DMS53 treated with DMSO at 0.1 percent for 48 hours (cell line): ENCODE measurements at regions not wholly inside any gene's neighbourhood (a gene's known extent, or its start where the extent isn't known, plus 50 kb on each side); places are given as distances from the start of the nearest gene placed in this dataset.

Experiments
- DNase-seq: peaks from one replicate; lab custom pipeline; 2025; ENCODE audit not compliant: unreplicated experiment; lab: John Stamatoyannopoulos, UW

GRCh38 chr14:97287956-97288355 is 490.8 kb downstream of the VRK1 start:
- DNase-seq = no peak

GRCh38 chr14:97290065-97290464 is 492.9 kb downstream of the VRK1 start:
- DNase-seq = no peak

- no peak for DNase-seq
These were observed 493.8 kb downstream of the VRK1 start for GRCh38 chr14:97290977-97291376.

- DNase-seq = no peak
These were observed 496.5 kb downstream of the VRK1 start for GRCh38 chr14:97293659-97294058.

- no peak for DNase-seq
These were observed 498.0 kb downstream of the VRK1 start for GRCh38 chr14:97295108-97295710.

- DNase-seq = no peak
These were observed 499.0 kb downstream of the VRK1 start for GRCh38 chr14:97296176-97296575.

GRCh38 chr14:97297100-97297499 is 499.9 kb downstream of the VRK1 start:
- no peak for DNase-seq

- DNase-seq = no peak
These were observed 501.1 kb downstream of the VRK1 start for GRCh38 chr14:97298331-97298730.

GRCh38 chr14:97298736-97299135 is 501.6 kb downstream of the VRK1 start:
- DNase-seq = no peak

GRCh38 chr14:97299661-97300060 is 502.5 kb downstream of the VRK1 start:
- no peak for DNase-seq

- no peak for DNase-seq
These were observed 504.9 kb downstream of the VRK1 start for GRCh38 chr14:97301931-97302559.

GRCh38 chr14:97306133-97306759 is 509.1 kb downstream of the VRK1 start:
- DNase-seq = no peak

- DNase-seq = no peak
These were observed 509.6 kb downstream of the VRK1 start for GRCh38 chr14:97306760-97307246.

- no peak for DNase-seq
These were observed 514.2 kb downstream of the VRK1 start for GRCh38 chr14:97311411-97311810.

- no peak for DNase-seq
These were observed 515.7 kb downstream of the VRK1 start for GRCh38 chr14:97312910-97313309.

- DNase-seq = no peak
These were observed 518.6 kb downstream of the VRK1 start for GRCh38 chr14:97315790-97316189.

- DNase-seq = no peak
These were observed 521.2 kb downstream of the VRK1 start for GRCh38 chr14:97318380-97318779.

GRCh38 chr14:97319691-97320090 is 522.5 kb downstream of the VRK1 start:
- no peak for DNase-seq

- no peak for DNase-seq
These were observed 531.6 kb downstream of the VRK1 start for GRCh38 chr14:97328743-97329142.

GRCh38 chr14:97329701-97330100 is 532.5 kb downstream of the VRK1 start:
- DNase-seq = no peak

GRCh38 chr14:97331058-97331457 is 533.9 kb downstream of the VRK1 start:
- DNase-seq = no peak

- no peak for DNase-seq
These were observed 534.3 kb downstream of the VRK1 start for GRCh38 chr14:97331526-97331925.
